OCI-LY1 (cell line): ENCODE measurements at regions not wholly inside any gene's neighbourhood (a gene's known extent, or its start where the extent isn't known, plus 50 kb on each side); places are given as distances from the start of the nearest gene placed in this dataset.

Experiments used
- H2AFZ ChIP-seq: fragments of 200-600 bp; sonication (generic), shearing (Covaris generic); 2 replicates; pipeline ENCODE4 v1.6.0; 2014; ENCODE audit warnings: antibody characterized with exemption, mild to moderate bottlenecking, low read length
- H3F3A ChIP-seq: fragments of 200-600 bp; sonication (generic), shearing (Covaris generic); 2 replicates; pipeline ENCODE4 v1.6.0; 2014; ENCODE audit warnings: mild to moderate bottlenecking, antibody characterized with exemption, low read length, moderate library complexity; ENCODE audit not compliant: insufficient read depth
- H3K27ac ChIP-seq: fragments of 200-600 bp; sonication (generic); 2 replicates; pipeline ENCODE4 v1.5.1; 2014; ENCODE audit warnings: low read length, mixed run types, mild to moderate bottlenecking, low read depth; ENCODE audit not compliant: poor library complexity, severe bottlenecking
- H3K27me3 ChIP-seq: fragments of 200-600 bp; sonication (generic); 2 replicates; pipeline ENCODE4 v1.6.0; 2014; ENCODE audit warnings: antibody characterized with exemption, mild to moderate bottlenecking, low read length, moderate library complexity; ENCODE audit not compliant: insufficient read depth
- H3K36me3 ChIP-seq: fragments of 200-600 bp; sonication (generic); 2 replicates; pipeline ENCODE4 v1.6.1; 2014; ENCODE audit warnings: mild to moderate bottlenecking, antibody characterized with exemption, low read length, moderate library complexity, mixed read lengths; ENCODE audit not compliant: insufficient read depth
- H3K4me1 ChIP-seq: fragments of 200-600 bp; sonication (generic); 2 replicates; pipeline ENCODE4 v1.5.1; 2014; ENCODE audit warnings: mild to moderate bottlenecking, low read length, moderate library complexity; ENCODE audit not compliant: insufficient read depth, severe bottlenecking
- H3K4me2 ChIP-seq: fragments of 200-600 bp; sonication (generic), shearing (Covaris generic); 2 replicates; pipeline ENCODE4 v1.6.1; 2014; ENCODE audit warnings: low read length
- H3K4me3 ChIP-seq: fragments of 200-600 bp; sonication (generic); 2 replicates; pipeline ENCODE4 v1.5.1; 2014; ENCODE audit warnings: low read length, low read depth, mild to moderate bottlenecking, mixed read lengths; ENCODE audit not compliant: poor library complexity, severe bottlenecking
- H3K79me2 ChIP-seq: fragments of 200-600 bp; shearing (Covaris generic); 2 replicates; pipeline ENCODE4 v1.6.1; 2016; ENCODE audit warnings: mixed run types, low read length, mixed read lengths; ENCODE audit not compliant: insufficient read depth
- H3K9ac ChIP-seq: fragments of 200-600 bp; sonication (generic), shearing (Covaris generic); 2 replicates; pipeline ENCODE4 v1.6.1; 2014; ENCODE audit warnings: mild to moderate bottlenecking, low read length, mixed read lengths
- H3K9me2 ChIP-seq: fragments of 200-600 bp; sonication (generic), shearing (Covaris generic); 2 replicates; pipeline ENCODE4 v1.6.1; 2014; ENCODE audit warnings: low read depth, mild to moderate bottlenecking, low read length, mixed read lengths
- H3K9me3 ChIP-seq: fragments of 200-600 bp; shearing (Covaris generic); 2 replicates; pipeline ENCODE4 v1.6.1; 2014; ENCODE audit warnings: low read length, mixed read lengths
- H4K20me1 ChIP-seq: fragments of 200-600 bp; sonication (generic), shearing (Covaris generic); 2 replicates; pipeline ENCODE4 v1.6.0; 2016; ENCODE audit warnings: mild to moderate bottlenecking, low read length; ENCODE audit not compliant: insufficient read depth
- CTCF ChIP-seq: fragments of 200-600 bp; sonication (generic), shearing (Covaris generic); IDR thresholded peaks from 2 replicates; pipeline ENCODE4 v1.5.1; 2017; ENCODE audit warnings: mild to moderate bottlenecking, antibody characterized with exemption, low read length, moderate library complexity, mixed read lengths
- EZH2 ChIP-seq: fragments of 200-600 bp; sonication (generic), shearing (Covaris generic); IDR thresholded peaks from 2 replicates; pipeline ENCODE4 v1.8.0; 2017; ENCODE audit warnings: borderline replicate concordance, mixed run types, mild to moderate bottlenecking, antibody characterized with exemption, low read length, moderate library complexity, mixed read lengths

- Histone ChIP-seq H3K4me1 (no peaks in the 10 kb centered on the region), H2AFZ (no peak overlapping the region), H3K27me3 (no peaks in the 10 kb centered on the region), H3K9me3 (no peaks in the 10 kb centered on the region), H3F3A (no peaks in the 10 kb centered on the region), H3K27ac (no peak overlapping the region), H3K79me2 (no peaks in the 10 kb centered on the region), H3K36me3 (no peaks in the 10 kb centered on the region), H3K9ac (no peak overlapping the region), H3K4me3 (no peak overlapping the region), H3K4me2 (no peak overlapping the region), H3K9me2 (no peaks in the 10 kb centered on the region), H4K20me1 (no peaks in the 10 kb centered on the region)
- TF ChIP-seq CTCF (no peak), EZH2 (no peak)
Measured at GRCh38 chr11:38274031-38274430, 1676.0 kb upstream of the RAG2 start.

DNA sequence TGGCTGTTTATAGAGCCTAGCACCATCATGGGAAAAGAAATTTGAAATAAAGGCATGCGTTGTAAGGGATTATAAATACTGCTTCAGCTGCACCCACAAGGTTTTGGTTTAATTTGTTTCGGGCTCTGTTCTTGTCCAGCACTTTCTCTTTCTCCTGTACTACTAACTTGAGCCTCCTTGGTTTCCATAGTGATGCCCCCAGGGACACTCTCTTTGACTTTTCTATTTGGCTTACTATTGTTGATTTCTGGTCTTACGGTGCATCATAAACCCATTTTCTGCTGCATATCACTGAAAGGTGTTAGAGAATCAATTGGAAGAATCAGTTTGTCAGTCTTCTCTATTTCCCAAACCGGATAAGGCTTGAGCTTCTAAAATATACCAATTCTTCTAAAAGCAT, 1674.3 kb upstream of the RAG2 start:
- Histone ChIP-seq H4K20me1 (no peaks in the 10 kb centered on the region), H3K9me2 (no peaks in the 10 kb centered on the region), H3K9ac (no peak overlapping the region), H3K79me2 (no peaks in the 10 kb centered on the region), H3K4me1 (no peaks in the 10 kb centered on the region), H2AFZ (no peak overlapping the region), H3K27me3 (no peaks in the 10 kb centered on the region), H3K36me3 (no peaks in the 10 kb centered on the region), H3K4me2 (no peak overlapping the region), H3K27ac (no peak overlapping the region), H3K9me3 (no peaks in the 10 kb centered on the region), H3K4me3 (no peak overlapping the region), H3F3A (no peaks in the 10 kb centered on the region)
- TF ChIP-seq CTCF: no peak
- no peak for TF ChIP-seq EZH2

DNA sequence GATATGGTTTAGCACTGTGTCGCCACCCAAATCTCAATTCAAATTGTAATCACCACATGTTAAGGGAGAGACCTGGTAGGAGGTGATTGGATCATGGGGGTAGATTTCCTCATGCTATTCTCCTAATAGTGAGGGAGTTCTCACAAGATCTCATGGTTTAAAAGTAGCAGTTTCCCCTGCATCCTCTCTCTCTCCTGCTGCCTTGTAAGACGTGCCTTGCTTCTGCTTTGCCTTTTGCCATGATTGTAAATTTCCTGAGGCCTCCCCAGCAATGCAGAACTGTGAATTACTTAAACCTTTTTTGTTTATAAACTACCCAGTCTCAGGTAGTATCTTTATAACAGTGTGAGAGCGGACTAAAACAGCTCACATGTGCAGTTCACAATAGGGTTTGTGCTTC, 1668.7 kb upstream of the RAG2 start:
- Histone ChIP-seq H3K9ac (no peak overlapping the region), H3K4me3 (no peak overlapping the region), H3K9me3 (no peaks in the 10 kb centered on the region), H3K9me2 (no peaks in the 10 kb centered on the region), H3K4me2 (no peak overlapping the region), H3F3A (no peaks in the 10 kb centered on the region), H3K4me1 (no peaks in the 10 kb centered on the region), H3K27ac (no peak overlapping the region), H4K20me1 (no peaks in the 10 kb centered on the region), H3K27me3 (no peaks in the 10 kb centered on the region), H2AFZ (no peak overlapping the region), H3K36me3 (no peaks in the 10 kb centered on the region), H3K79me2 (no peaks in the 10 kb centered on the region)
- no peak for TF ChIP-seq CTCF
- TF ChIP-seq EZH2: no peak
